OCI-LY7 (cell line): ENCODE measurements at regions not wholly inside any gene's neighbourhood (a gene's known extent, or its start where the extent isn't known, plus 50 kb on each side); places are given as distances from the start of the nearest gene placed in this dataset.

ENCODE experiments used
- BruUV-seq: library from RNA; stranded (reverse); fragments of 400-500 nt; replicated peaks from 2 replicates; lab custom pipeline; 2021; lab: Mats Ljungman, UMichigan
- CTCF ChIA-PET: fragments of 300-600 bp; sonication (Branson Sonifier 250); formaldehyde crosslinking; loops from one replicate; lab custom pipeline; 2022; ENCODE audit warnings: antibody characterized with exemption; ENCODE audit not compliant: unreplicated experiment; lab: Charles Lee
- POLR2A ChIA-PET: fragments of 300-600 bp; sonication (Branson Sonifier 250); formaldehyde crosslinking; loops from one replicate; lab custom pipeline; 2022; ENCODE audit warnings: antibody characterized with exemption; lab: Charles Lee
- DNase-seq: peaks from one replicate; pipeline ENCODE4 v3.0.0-alpha.2; 2015; ENCODE audit warnings: low spot score
- H2AFZ ChIP-seq: fragments of 200-600 bp; sonication (generic), shearing (Covaris generic); 2 replicates; pipeline ENCODE4 v1.6.1; 2014; ENCODE audit warnings: mild to moderate bottlenecking, antibody characterized with exemption, low read length, moderate library complexity
- H3K27ac ChIP-seq: fragments of 200-600 bp; sonication (generic); 2 replicates; pipeline ENCODE4 v1.5.1; 2014; ENCODE audit warnings: mixed run types, low read depth, mild to moderate bottlenecking, moderate library complexity, low read length, inconsistent platforms; ENCODE audit not compliant: poor library complexity, severe bottlenecking
- H3K36me3 ChIP-seq: fragments of 200-600 bp; sonication (generic); 2 replicates; pipeline ENCODE4 v1.6.1; 2014; ENCODE audit warnings: mild to moderate bottlenecking, antibody characterized with exemption, low read length, moderate library complexity, mixed read lengths; ENCODE audit not compliant: insufficient read depth
- H3K4me1 ChIP-seq: fragments of 200-600 bp; sonication (generic); 2 replicates; pipeline ENCODE4 v1.5.1; 2014; ENCODE audit warnings: mild to moderate bottlenecking, low read length; ENCODE audit not compliant: insufficient read depth, poor library complexity, severe bottlenecking
- H3K4me2 ChIP-seq: fragments of 200-600 bp; sonication (generic); 2 replicates; pipeline ENCODE4 v1.6.1; 2014; ENCODE audit warnings: mild to moderate bottlenecking, low read length
- H3K4me3 ChIP-seq: fragments of 200-600 bp; sonication (generic); 2 replicates; pipeline ENCODE4 v1.5.1; 2014; ENCODE audit warnings: mild to moderate bottlenecking, low read depth, low read length; ENCODE audit not compliant: poor library complexity, severe bottlenecking
- H3K79me2 ChIP-seq: fragments of 200-600 bp; sonication (generic); 2 replicates; pipeline ENCODE4 v1.6.1; 2016; ENCODE audit warnings: low read depth, mild to moderate bottlenecking, low read length, moderate library complexity, mixed read lengths; ENCODE audit not compliant: insufficient read depth
- H3K9me2 ChIP-seq: fragments of 200-600 bp; sonication (generic); 2 replicates; pipeline ENCODE4 v1.6.1; 2016; ENCODE audit warnings: mild to moderate bottlenecking, low read length, mixed read lengths; ENCODE audit not compliant: insufficient read depth
- H3K9me3 ChIP-seq: fragments of 200-600 bp; sonication (generic); 2 replicates; pipeline ENCODE4 v1.6.1; 2014; ENCODE audit warnings: mild to moderate bottlenecking, mixed run types, low read length, mixed read lengths
- H4K20me1 ChIP-seq: fragments of 200-600 bp; sonication (generic); 2 replicates; pipeline ENCODE4 v1.6.1; 2014; ENCODE audit warnings: mild to moderate bottlenecking, antibody characterized with exemption, low read length, moderate library complexity, mixed read lengths; ENCODE audit not compliant: insufficient read depth
- CTCF ChIP-seq: fragments of 200-600 bp; sonication (generic); conservative IDR thresholded peaks from 2 replicates; pipeline ENCODE4 v1.5.1; 2014; ENCODE audit warnings: mild to moderate bottlenecking, antibody characterized with exemption, low read length, moderate library complexity, mixed read lengths
- EZH2phosphoT487 ChIP-seq: fragments of 200-600 bp; sonication (generic); IDR thresholded peaks from 2 replicates; pipeline ENCODE4 v1.6.1; 2018; ENCODE audit warnings: low read depth, borderline replicate concordance, mild to moderate bottlenecking, mixed run types, antibody characterized with exemption, low read length, moderate library complexity, mixed read lengths
- intact Hi-C: fragments of 100-400 bp; cut with micrococcal nuclease; formaldehyde crosslinking; loops from one replicate; pipeline ENCODE4 v1.10.0; 2022; ENCODE audit not compliant: unreplicated experiment

DNA sequence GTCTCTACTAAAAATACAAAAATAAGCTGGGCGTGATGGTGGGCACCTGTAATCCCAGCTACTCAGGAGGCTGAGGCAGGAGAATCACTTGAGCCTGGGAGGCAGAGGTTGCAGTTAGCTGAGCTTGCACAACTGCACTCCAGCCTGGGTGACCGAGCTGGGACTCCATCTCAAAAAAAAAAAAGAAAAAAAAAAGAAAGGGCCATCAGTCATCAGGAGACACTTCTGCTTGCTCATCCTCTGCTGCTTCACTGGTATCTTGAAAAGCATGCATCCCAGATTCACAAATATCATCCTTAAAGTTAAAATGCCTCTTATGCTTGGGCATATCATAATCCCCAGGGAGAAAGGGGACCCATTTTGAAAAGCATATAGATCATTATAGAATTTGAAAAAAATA, 176.6 kb upstream of the NR2F2 start:
- H4K20me1 ChIP-seq: no peaks in the 10 kb centered on the region
- ChIA-PET CTCF (interaction anchor here (1.0 kb wide), 1 partner anchor 31 kb away, joined by 3 read pairs; no protein-coding TSS in a partner anchor), POLR2A (no interaction called here)
- no peaks in the 10 kb centered on the region for H3K9me2 ChIP-seq
- H3K4me1 ChIP-seq: no peaks in the 10 kb centered on the region
- BruUV-seq: no TSS peak
- H3K4me2 ChIP-seq: no peak overlapping the region
- no peaks in the 10 kb centered on the region for H3K36me3 ChIP-seq
- intact Hi-C loops: no loop called here
- no peaks in the 10 kb centered on the region for H3K79me2 ChIP-seq
- H3K27ac ChIP-seq: no peak overlapping the region
- no peak overlapping the region for H3K4me3 ChIP-seq
- no peak for DNase-seq
- TF ChIP-seq CTCF (no peak), EZH2phosphoT487 (no peak)
- no peak overlapping the region for H2AFZ ChIP-seq
- H3K9me3 ChIP-seq: no peaks in the 10 kb centered on the region

DNA sequence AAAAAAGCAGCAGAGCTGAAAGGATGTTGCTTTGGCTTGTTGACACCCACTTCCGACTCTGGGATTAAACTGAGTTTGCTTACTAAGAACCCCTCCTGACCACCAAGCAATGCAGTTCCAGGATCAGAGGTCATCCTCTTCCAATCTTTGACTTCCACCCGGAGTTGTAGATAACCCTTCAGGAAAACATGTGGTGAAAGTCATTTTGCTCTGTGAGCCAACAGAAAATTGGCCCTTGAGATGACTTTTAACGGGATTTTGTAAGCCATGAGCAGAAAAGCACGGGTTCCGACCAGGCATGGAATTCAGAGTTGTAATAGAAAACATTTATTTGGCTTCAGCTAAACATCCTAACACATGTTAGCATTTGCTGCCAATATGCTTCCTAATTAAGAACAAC, 171.6 kb upstream of the NR2F2 start:
- Histone ChIP-seq H3K27ac (no peak overlapping the region), H3K4me1 (no peaks in the 10 kb centered on the region), H3K9me3 (no peaks in the 10 kb centered on the region), H3K4me3 (no peak overlapping the region), H3K79me2 (no peaks in the 10 kb centered on the region), H3K4me2 (no peak overlapping the region), H4K20me1 (no peaks in the 10 kb centered on the region), H2AFZ (no peak overlapping the region), H3K36me3 (no peaks in the 10 kb centered on the region), H3K9me2 (no peaks in the 10 kb centered on the region)
- POLR2A ChIA-PET: no interaction called here
- no TSS peak for BruUV-seq
- intact Hi-C loops: no loop called here
- CTCF ChIA-PET: no interaction called here
- TF ChIP-seq EZH2phosphoT487: no peak
- DNase-seq: no peak

GRCh38 chr15:96160269-96160668, 170.2 kb upstream of the NR2F2 start:
- no peaks in the 10 kb centered on the region for H3K9me3 ChIP-seq
- H2AFZ ChIP-seq: no peak overlapping the region
- TF ChIP-seq CTCF (no peak), EZH2phosphoT487 (no peak)
- no peaks in the 10 kb centered on the region for H4K20me1 ChIP-seq
- H3K4me3 ChIP-seq: no peak overlapping the region
- POLR2A ChIA-PET: no interaction called here
- H3K4me1 ChIP-seq: no peaks in the 10 kb centered on the region
- no peaks in the 10 kb centered on the region for H3K79me2 ChIP-seq
- H3K27ac ChIP-seq: no peak overlapping the region
- CTCF ChIA-PET: no interaction called here
- H3K9me2 ChIP-seq: no peaks in the 10 kb centered on the region
- no TSS peak for BruUV-seq
- H3K36me3 ChIP-seq: no peaks in the 10 kb centered on the region
- H3K4me2 ChIP-seq: no peak overlapping the region
- intact Hi-C loops: no loop called here
- DNase-seq: no peak
